Stimulated activated CD4-positive, alpha-beta T cell treated with anti-CD3 and anti-CD28 coated beads, Interleukin-15, amount 100 ng/mL, for 48 hours (primary cell): ENCODE measurements at regions not wholly inside any gene's neighbourhood (a gene's known extent, or its start where the extent isn't known, plus 50 kb on each side); places are given as distances from the start of the nearest gene placed in this dataset.

ENCODE experiments used
- DNase-seq, 2 donors: peaks; one replicate each; pipeline ENCODE4 v3.0.0-alpha.2; 2020; ENCODE audit warnings: low read depth in 2 of 2

DNA sequence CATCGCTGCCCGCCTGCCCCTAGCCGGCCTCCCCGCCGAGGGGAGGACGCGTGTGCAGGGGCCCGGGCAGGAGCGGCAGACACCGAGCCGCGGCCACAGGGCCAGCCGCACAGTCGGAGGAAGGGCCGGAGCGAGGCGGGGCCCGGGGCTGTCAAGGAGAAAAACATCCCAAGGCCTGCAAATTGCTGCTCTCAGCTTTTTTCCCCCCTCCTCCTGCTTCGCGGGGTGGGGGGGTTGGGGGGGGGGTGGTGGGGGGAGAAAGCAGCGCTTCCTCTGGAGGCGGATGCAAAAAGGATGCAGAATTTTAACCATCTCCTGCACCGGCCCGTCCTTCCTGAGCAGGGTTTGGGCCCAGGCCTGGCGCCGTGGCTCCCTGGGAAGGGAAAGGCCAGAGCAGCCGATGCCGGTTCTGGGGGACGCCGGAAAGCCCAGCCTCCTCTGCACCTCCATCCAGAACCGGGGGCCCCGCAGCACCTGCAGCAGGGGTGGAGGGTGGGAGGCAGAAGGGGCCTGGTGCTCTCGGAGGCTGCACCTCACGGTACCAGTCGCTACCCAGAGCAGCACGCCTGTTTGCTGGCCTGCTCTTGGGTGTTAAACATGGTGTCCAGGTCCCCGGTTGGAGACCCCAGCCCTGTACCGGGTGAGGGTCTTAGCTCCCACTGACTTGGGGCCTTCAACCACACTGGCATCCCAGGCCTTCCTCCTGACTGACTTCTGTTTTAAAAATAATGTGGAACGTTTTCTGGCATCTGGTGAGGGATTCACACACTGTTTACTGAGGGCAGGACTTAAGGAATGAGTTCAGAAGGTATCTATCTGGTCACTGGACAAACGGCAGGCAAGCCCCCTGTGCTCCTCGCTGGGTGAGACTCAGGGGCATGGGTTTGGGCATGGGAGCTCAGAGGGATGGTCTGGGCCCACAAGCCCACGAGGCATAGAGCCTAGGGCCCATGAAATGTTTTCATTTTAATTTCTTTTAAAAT lies 77.4 kb upstream of the WNT7B start:
- DNase-seq, result no peak

DNA sequence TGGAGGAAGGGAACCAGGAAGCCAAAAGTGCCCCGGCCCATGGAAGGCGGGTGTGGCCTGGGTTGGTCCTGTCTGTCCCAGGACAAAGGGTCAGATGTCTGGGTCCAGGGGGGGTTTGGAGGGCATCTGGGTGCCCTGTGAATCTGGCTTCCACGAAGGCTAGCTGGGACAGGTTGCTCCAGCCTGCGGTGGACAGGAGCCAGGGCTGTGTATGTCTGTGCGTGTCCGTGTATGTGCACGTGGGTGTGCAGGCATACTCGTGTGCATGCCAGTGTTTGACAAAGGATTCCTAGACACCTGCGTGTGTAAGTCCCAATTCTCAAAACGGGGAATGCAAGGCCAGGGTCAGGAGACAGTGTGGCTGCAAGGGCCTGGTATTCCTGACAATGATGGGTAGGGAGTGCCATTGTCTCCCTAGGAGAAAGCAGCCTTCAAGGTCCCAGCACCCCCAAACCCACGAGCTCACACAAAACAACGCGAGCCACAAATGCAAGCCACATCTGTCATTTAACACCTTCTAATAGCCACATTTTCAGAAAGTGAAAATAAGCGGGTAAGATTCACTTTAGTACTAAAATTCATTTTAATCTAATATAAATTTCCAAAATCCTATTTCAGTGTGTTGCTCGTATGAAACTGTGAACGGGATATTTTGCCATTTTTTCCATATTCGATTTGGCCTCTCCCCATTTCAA lies 78.4 kb upstream of the WNT7B start:
- no peak for DNase-seq

DNA sequence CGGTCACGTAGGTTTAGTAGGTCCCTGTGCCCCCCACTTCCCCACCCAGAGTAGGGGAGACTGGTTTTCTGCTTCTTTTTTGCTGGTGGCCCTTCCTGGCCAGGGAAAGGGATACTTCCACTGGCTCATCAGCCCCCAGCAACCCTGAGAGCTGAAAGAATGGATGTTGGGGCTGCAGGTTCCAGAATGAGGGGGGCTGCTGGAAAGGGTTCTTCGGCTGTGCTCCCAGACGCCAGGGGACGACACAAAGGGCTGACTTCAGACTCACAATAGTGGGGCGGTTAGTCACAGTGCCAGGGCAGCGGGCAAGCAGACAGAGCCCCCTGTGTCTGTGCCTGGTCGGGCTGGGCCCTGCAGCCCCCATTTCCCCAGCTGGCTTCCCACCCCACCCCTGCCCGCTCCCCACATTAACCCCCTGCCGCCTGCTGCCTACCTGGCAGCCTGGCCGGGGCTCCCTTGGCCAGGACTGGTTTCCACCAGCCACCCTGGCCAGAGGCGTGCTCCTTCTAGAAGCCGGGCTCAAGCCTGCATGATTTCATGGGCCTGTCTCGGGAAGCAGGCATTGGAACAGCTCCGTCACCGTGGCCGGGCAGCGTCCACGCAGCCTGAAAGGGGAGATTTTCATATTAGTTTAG lies 79.1 kb upstream of the WNT7B start:
- DNase-seq, result no peak

DNA sequence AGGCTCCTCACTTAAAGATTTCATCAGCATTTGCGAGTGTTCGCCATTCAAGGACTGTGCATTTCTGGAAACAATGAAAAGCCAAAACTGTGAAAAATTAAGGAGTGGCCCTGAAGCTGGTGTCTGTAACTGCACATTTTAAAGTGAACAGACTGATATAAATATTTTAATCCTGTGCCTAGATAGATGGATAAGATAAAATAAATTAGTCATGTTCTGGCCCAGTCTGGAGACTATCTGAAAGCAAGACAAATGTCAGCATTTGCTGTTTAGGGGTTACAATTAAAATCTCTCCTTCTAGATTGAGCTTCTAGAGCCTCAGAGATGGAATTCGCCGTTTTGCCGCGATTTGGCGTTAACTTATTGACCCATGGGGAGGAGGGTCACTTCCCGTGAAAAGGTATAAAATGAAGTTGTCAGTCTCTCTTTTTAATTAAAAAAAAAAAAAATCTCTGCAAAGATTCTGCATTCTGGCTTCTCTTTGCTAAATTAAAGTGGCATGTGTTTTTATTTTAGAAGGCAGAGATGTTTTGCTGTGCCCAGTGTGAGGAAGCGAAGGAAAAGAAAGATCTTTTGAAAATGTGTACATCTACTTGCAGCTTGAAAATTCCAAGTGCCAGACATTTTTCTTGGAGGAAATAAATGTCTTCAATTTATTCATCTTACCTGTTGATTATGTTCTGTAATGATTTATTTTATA lies 79.7 kb upstream of the WNT7B start:
- DNase-seq, result no peak

DNA sequence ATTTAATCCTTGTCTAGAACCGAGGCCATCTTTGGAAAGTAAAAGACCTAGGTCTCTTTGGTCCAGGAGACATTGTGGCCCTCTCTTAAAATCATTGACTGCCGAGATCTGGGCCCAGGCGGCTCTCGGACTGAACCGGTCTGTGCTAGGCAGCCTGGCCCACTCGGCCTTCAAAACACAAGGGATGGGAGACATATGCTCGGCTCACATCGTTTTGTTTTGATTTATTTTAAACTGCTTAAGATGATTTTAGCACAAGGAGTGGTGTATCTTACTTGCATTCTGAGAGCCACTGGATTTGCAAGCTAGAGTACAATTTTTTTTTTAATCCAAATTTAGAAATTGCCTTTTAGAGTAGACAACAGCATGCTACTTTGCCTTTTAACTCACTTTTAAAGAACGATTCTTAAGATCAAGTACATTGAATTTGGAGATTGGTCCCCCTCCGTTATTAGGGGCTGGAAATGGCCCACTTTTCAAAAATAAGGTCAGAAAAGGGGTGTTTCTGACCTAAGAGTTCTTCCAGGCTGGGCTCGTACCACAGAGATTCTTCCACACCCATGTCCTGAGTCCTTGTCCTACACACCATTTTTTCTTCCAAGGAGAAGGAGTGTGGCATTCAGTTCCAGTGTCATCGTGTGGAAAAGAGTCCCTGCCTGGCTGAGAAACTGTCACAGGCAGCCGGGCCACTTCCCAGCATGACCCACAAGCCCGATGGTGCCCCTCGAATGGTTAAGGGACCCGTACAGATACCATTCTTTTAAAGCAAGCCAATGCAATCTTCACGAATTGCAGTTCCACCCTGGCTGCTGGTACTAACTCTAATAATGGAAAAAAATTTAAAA lies 80.5 kb upstream of the WNT7B start:
- no peak for DNase-seq

DNA sequence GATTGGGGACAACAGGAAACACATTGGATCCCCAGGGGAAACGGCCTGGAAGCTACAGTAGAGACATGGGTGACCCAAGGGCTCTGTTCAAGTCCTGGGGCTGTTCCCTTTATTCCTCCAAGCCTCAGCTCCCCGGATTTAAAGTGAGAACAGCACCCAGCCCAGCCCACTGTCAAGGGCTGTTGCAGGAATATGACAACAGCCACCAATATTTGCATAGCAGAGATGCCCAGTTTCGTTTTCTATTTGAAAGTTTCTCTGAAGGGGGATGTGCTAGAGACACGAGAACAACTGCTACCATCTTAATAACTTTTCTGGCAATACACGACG lies 81.1 kb upstream of the WNT7B start:
- DNase-seq, result no peak

DNA sequence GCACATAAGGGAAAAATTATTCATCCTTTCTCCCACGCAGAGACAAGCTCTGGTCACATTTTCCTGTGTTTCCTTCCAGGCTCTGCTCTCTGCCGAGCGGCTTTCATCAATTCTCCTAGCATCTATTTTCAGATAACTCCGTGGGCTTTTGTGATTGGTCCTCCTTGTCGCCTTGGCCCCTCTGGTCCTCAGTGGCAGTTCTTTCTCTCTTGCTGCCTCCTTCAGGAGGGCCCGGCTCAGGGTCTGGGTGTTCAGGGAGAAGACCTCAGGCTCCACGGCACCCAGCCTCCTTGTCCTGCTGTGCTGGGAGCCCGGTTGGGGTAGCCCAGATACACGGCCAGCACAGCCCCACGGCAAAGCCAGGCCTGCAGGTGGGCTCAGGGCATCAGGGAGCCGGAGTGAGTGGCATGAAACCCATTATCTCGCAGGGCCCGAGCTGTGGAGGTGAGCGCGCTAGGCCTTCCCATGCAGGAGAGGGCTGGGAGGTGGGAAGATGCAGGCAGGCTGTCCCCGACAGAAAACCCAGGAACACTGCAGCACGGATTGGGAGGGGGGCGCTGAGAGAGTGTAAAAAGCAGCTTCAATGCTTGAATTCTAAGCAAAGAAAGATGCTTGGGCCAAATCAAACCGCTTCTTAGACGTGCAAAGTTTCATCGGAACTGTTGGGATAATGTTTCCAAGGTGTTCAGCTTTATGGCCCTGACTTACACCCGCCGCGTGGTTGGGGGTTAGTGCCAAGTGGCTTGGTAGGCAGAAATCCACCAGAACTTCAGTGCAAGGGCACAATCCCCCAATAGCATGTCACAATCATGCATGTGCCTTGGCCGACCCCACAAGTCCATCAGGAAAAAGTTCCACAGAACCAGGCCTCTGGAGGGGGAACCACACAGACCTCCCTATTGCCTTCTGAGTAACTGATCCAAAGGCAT lies 81.9 kb upstream of the WNT7B start:
- DNase-seq, result no peak

DNA sequence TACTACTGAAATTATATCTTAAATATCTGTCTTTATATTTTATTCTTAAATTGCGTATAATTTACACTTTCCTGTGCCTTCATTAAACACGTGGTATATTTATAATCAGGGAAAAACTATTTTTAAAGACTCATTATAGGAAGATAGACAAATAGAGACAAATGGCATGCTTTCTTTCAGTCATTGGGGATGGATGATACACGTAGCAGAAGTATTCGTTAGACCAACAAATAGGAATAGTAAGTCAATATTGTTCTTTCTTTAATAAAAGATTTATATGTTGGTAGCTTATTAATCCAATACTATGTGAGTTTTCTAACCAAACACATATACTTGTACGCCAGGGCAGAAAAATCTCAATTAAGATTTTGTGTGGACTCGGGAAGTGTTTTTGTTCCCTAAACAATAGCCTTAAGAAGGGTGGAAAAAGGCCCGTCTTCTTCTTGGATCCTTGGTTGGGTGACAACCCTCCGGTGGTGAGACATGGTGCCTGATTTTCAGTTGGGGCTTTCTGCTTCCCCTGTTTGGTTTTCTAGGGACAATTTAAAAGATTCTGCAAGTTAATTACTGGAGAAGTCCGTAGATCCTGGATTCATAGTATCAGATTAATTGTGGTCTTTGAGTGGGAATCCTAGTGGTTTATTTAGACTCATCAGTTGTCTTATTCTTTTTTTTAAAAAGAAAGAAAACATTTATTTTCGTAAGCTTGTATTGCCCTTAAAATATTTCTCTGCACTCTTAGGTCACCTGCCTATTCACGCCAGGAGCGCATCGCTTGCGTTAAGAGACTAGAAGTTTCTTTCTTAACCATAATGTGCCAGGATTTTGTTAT lies 83.5 kb upstream of the WNT7B start:
- no peak for DNase-seq

DNA sequence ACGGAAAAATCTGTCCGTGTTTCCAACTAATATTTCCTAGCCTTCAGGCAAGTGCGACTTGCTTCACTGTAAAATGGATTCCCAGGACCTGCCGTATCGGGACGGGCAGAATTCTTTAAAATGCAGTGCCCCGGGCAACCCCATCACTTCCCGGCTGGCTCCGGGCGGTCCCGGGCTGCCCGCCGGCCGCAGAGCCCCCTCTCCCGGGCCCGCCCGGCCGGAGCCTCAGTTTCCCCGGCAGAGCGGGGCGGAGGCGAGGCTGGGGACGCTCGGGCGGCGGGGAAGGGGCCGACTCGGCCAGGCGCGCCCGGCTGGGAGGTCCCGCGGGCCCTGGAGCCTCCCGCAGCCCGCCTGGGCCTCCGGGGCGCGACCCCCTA lies 84.2 kb upstream of the WNT7B start:
- DNase-seq, result no peak

DNA sequence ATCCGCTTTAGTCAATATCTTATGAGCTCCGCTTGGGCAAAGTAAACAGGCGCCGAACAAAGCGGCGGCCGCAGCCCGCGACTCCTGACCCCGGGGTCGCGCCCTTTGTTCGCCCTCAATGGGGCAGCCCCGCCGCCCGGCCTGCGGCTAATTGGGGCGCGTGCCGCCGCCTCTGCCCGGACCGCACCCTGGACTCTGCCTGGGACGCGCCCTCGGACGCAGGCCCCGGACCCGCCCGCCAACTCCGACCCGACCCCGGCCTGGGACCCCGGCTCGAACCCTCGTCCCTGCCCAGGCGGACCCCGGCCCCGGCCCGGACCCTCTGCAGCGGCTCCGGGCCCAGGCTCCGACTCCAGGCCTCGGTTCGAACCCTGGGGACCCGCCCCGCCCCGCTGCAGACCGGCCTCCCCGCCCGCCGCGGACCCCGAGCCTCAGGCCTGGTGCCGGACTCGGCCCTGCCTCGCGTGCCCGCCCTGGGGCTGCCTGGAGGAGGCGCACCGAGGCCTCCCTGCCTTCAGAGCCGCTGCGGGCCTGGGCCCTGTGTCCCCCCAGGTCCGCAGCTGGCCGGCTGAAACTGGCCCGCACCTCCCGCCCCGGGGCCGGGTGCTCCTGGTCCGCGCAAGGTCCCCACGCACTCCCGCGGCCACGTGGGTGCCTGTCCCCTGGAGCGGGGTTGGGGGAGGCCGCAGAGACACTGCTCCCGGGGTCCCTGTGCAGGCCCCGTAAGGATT lies 84.7 kb upstream of the WNT7B start:
- DNase-seq, result no peak

DNA sequence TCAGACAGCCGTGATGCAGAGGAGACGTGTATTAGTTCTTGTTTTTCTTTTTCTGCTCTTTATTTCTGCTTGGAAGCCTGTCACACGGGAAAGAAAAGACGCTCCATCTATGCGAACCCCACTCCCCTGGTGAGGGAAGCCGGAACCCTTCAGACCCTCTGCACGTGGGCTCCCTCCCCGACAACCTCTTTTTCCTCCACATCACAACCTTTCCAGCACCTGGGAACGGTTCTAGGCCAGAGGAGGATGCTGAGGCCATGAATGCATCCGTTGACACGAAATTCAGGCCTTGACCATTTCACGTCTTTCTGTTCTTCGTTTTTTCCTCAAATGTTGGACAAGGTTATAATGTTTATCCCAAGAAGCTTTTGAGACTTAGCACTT lies 85.3 kb upstream of the WNT7B start:
- DNase-seq, result no peak

DNA sequence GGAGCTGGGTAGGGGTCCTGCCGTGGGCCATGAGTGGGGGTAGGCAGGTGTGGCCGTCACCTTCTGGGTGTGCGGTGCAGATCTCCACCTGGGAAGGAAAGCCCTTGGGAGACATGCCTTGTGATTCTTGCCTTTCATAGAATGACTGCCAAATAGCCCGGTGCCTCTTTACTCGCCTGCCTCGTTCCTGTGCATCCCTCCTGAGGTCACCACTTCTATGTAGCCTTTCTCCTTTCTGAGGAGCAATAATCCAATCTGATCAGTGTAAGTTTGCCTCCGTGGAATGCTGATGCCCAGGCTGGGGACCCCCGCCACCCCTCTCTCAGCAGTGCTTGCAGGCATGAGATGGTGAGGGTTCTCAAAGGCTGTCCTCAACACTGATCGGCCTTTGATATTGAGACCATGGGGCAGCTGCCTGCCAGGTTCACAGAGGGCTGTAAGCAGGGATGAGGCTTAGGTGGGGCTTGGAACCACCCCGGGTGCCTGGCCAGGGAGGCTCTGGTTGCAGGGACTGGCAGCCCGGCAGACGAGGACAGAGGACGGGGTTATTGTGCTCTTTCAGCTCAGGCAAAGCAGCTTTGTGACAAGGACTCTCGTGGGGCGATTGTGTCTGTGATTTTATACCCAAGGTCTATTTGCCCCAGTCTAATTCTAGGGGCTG lies 86.1 kb upstream of the WNT7B start:
- DNase-seq, result no peak

DNA sequence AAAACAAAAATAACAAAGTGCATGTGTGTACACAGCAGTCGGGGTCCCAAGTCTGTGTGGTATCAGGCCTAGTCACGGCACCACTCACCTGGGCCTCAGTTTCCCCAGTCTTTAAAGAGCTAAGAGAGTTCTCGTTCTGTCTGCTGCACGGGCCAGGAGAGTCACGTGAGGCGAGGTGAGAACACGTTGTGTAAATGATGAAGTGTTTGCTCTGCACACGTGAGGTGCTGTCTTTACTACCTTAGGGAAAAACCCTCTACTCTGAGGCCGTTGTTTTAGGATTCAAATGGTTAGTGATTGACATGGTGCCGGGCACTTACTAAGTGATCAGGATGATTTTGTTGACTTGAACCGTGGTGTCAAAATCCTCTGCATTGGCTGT lies 86.5 kb upstream of the PPARA start:
- DNase-seq, result no peak

DNA sequence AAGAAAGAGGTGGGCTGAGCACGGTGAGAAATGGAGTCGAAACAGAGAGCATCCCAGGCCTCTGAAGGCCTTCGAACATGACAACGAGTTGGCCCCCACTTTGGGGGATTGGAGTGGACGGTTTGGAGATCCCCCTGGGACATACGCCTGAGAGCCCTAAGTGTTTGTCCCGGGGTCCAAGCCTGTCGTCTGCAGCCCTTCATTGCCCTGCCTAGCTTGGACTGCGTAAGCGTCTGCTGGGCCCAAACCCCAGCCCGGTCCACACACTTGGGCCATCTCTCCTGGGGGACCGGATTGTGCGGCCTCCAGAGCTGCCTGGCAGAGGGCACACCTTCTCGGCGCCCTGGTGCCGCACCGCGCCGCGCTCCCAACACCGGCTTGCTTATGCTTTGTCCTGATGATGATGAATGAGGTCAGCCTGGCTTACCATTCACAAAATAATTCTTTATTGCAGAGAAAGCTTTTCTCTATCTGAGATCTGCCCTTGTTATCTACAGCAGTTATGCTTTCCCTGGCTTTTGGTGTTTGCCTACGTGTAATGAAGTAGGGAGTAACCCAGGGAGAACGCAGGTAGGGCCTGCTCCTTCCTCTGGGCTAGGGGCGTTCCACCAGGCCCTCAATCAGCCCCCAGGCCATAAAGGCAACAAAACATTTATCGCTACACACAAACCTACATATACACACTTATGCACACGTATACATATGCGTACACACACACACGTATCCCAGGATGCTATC lies 85.9 kb upstream of the PPARA start:
- no peak for DNase-seq

DNA sequence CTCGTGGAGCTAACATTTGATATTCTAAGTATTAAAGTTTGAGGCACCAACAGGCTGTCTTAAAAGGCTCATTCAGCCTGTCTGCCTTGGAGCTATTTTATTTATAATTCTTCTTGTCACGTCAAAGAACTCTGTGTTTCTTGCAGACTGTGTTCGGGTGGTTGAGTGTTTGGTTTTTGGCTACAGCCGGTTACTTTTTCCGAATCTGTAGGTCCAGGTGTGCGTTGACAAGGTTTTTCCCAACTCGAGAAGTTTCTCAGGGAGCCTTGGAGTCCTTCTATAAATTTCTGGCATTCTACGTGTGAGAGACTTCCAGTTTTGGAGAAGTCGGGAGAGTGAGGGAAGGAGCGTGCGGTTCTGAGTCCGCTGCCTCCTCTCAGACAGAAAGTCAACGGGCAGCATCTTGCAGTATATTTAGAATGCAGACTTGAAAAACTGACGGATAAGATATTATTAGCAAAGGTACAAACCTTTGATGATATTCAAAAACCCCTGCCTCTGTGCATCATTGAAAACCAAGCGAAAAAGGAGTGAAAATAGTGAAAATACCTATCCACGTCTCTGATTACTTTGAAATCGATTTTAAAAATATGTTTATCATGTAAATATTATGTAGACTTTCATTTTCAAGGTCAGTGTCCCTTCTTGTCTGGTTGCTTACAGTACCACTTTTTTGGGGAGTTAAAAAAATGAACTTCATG lies 85.2 kb upstream of the PPARA start:
- DNase-seq, result no peak

DNA sequence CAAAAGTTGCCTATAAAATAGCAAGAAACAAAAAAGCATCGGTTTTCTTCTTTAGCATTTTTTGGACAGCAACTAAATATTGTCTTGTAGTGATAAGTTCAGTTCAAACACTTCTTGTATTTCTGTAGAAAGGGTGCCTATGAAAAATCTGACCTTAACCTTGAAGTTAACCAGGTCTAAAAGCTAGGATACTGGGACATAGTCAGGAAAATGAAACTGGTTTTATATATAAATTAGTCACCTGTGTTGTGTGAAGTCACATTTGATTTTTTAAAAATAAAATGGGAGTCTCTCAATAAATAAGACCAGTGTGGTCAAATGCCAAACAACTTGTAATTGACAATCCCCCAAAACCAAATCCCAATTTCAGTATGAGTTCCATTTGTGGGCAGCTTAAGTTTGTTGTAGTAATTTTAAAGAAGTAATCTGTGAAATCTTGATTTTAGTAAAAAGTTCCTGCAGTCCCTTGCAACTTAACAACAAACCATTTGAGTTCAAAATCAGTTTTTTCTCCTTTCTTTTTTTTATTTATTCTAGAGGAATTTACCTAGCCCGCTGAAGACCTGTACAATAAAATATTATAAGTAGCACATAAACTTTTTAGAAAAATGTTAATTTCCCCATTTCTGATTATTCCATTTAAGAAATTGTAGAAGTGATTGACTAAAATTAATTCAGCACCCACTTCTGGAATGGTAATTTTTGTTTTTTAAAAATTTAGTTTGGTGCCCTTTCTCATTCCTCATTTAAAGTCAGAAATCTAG lies 84.5 kb upstream of the PPARA start:
- no peak for DNase-seq
